AG04450 (cell line): ENCODE measurements at regions not wholly inside any gene's neighbourhood (a gene's known extent, or its start where the extent isn't known, plus 50 kb on each side); places are given as distances from the start of the nearest gene placed in this dataset.
"Not testable (repeated sequence)": the region's sequence is repeated elsewhere in the genome, so short reads cannot be mapped to it uniquely, and the experiment has no call there.

Source experiments
- CTCF ChIA-PET: fragments of 300-600, 350-600 bp; formaldehyde crosslinking; extraction: SDS; loops from one replicate; lab custom pipeline; 2022; ENCODE audit warnings: antibody characterized with exemption, inconsistent platforms; lab: Charles Lee
- POLR2A ChIA-PET: fragments of 350-600 bp; formaldehyde crosslinking; extraction: SDS; loops from one replicate; lab custom pipeline; 2021; ENCODE audit warnings: antibody characterized with exemption, inconsistent platforms; lab: Yijun Ruan, JAX
- DNase-seq: peaks from one replicate; pipeline ENCODE4 v3.0.0-alpha.2; 2011; ENCODE audit warnings: low read depth, low spot score
- H3K27ac ChIP-seq: one replicate; pipeline ENCODE4 v1.5.1; 2012; ENCODE audit warnings: low read depth, low read length, control low read depth
- H3K27me3 ChIP-seq: one replicate; pipeline ENCODE4 v1.6.0; 2012; ENCODE audit warnings: low read length; ENCODE audit not compliant: control insufficient read depth, insufficient read depth
- H3K4me3 ChIP-seq: 2 replicates; pipeline ENCODE4 v1.5.1; 2011; ENCODE audit warnings: mild to moderate bottlenecking, low read depth, low read length, control low read depth
- H3K9me3 ChIP-seq: 2 replicates; pipeline ENCODE4 v1.5.1; 2012; ENCODE audit warnings: low read length; ENCODE audit not compliant: control insufficient read depth, insufficient read depth
- TF ChIP-seq, protein P1 (sequence below): IDR thresholded peaks from 2 replicates; pipeline ENCODE4 v1.5.1; 2011; ENCODE audit warnings: low read depth, low read length, control low read depth, inconsistent platforms

DNA sequence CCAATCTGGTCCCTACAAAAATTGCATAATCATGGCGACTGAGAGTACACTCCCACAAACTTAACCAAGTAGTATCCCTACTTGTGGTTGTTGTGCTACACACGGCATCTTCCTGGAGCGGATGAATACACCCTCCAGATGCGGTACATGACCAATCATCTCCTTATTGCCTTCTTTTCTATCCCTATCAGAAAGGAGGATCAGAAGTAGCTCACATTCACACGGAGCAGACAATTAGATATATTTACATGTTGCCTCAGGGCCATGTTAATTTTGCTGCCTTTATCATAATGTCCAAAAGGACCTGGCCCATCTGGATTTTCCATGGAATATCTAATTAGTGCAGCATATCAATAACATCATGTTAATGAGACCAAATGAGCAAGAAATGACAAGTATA lies 96.4 kb upstream of the RNU6-1 start:
- Histone ChIP-seq H3K27ac (no peak overlapping the region), H3K27me3 (peaks cover 3% of the 10 kb centered on the region), H3K4me3 (no peak overlapping the region), H3K9me3 (no peaks in the 10 kb centered on the region)
- CTCF ChIA-PET = no interaction called here
- no peak for DNase-seq
- POLR2A ChIA-PET = no interaction called here
- TF ChIP-seq, protein P1, sequence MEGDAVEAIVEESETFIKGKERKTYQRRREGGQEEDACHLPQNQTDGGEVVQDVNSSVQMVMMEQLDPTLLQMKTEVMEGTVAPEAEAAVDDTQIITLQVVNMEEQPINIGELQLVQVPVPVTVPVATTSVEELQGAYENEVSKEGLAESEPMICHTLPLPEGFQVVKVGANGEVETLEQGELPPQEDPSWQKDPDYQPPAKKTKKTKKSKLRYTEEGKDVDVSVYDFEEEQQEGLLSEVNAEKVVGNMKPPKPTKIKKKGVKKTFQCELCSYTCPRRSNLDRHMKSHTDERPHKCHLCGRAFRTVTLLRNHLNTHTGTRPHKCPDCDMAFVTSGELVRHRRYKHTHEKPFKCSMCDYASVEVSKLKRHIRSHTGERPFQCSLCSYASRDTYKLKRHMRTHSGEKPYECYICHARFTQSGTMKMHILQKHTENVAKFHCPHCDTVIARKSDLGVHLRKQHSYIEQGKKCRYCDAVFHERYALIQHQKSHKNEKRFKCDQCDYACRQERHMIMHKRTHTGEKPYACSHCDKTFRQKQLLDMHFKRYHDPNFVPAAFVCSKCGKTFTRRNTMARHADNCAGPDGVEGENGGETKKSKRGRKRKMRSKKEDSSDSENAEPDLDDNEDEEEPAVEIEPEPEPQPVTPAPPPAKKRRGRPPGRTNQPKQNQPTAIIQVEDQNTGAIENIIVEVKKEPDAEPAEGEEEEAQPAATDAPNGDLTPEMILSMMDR = no peak

DNA sequence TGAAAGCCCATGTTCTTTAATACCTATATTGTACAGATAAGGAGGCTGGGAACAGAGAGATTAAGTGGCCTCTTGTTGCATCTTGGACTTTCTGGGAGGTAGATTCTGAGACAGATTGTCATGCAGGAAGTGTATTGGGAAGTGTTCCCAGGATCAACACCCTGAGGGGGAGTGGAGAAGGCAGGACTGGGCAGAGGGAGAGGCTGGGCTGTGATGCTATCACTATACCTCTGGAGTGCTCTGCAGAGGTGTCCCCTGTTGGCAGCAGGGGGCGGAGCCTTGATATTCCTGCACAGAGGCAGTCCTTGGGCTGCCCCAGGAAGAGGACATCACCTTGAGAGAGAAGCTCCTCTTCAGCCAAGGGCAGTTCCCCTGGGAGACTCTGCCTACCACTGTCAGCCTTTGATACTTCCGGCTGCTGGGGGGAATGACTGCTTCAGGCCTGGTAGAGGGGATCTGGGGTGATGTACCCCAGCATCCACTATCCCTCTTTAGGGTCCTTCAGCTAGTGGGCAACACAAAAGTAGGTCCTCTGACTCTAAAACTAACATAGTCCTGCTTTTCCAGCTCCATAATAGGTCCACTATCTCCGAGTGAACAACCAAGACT lies 97.4 kb upstream of the RNU6-1 start:
- CTCF ChIA-PET = no interaction called here
- peaks cover 3% of the 10 kb centered on the region for H3K27me3 ChIP-seq
- POLR2A ChIA-PET = no interaction called here

DNA sequence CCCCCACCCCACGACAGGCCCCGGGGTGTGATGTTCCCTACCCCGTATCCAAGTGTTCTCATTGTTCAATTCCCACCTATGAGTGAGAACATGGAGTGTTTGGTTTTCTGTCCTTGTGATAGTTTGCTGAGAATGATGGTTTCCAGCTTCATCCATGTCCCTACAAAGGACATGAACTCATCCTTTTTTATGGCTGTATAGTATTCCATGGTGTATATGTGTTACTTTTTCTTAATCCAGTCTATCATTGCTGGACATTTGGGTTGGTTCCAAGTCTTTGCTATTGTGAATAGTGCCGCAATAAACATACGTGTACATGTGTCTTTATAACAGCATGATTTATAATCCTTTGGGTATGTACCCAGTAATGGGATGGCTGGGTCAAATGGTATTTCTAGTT lies 99.3 kb upstream of the RNU6-1 start:
- H3K4me3 ChIP-seq, CTCF ChIA-PET, H3K27me3 ChIP-seq, H3K9me3 ChIP-seq, POLR2A ChIA-PET, DNase-seq, H3K27ac ChIP-seq: not testable (repeated sequence)

More for the DNA sequence above, 97.4 kb upstream of the RNU6-1 start:
- Histone ChIP-seq H3K9me3 (no peaks in the 10 kb centered on the region), H3K4me3 (no peak overlapping the region), H3K27ac (no peak overlapping the region)
- DNase-seq = no peak
- TF ChIP-seq, protein P1 = no peak

DNA sequence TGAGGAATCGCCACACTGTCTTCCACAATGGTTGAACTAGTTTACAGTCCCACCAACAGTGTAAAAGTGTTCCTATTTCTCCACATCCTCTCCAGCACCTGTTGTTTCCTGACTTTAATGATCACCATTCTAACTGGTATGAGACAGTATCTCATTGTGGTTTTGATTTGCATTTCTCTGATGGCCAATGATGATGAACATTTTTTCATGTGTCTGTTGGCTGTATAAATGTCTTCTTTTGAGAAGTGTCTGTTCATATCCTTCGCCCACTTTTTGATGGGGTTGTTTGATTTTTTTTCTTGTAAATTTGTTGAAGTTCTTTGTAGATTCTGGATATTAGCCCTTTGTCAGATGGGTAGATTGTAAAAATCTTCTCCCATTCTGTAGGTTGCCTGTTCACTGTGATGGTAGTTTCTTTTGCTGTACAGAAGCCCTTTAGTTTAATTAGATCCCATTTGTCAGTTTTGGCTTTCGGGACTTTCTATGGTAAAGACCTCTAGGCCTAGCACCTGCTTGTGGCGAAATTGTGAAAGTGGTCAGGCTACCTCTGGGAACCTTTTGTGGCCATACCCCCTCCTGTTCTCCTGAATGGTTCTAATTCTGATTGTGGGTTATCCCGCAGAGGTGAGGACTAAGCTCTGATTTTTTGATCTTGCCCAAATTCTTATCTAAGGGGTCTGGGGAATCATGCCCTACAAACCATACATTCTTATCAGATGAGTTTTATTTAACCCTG lies 99.9 kb upstream of the RNU6-1 start:
- H3K4me3 ChIP-seq, POLR2A ChIA-PET, H3K27ac ChIP-seq, H3K27me3 ChIP-seq, CTCF ChIA-PET, H3K9me3 ChIP-seq, DNase-seq: not testable (repeated sequence)

DNA sequence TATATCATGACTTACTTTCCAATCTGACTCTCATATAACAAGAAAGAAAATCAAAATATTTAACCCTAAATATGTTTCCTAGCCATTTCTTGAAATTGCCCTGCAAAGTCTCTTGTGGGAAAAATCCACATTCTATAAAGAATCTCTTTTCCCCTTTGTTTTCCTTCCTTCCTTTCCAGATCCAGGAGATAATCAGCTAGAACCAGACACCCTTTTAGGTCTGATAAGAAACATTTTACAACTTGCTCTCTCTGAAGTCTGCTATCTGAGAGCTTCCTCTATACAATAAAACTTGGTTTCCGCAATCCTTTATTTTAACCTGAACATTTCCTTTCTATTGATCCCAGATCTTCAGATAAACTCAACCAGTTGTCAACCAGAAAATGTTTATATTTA lies 100.5 kb upstream of the RNU6-1 start:
- H3K27me3 ChIP-seq = peaks cover 3% of the 10 kb centered on the region
- TF ChIP-seq, protein P1 = no peak
- H3K4me3 ChIP-seq = no peak overlapping the region
- ChIA-PET POLR2A (no interaction called here), CTCF (no interaction called here)
- H3K27ac ChIP-seq = no peak overlapping the region
- no peak for DNase-seq
- no peaks in the 10 kb centered on the region for H3K9me3 ChIP-seq

DNA sequence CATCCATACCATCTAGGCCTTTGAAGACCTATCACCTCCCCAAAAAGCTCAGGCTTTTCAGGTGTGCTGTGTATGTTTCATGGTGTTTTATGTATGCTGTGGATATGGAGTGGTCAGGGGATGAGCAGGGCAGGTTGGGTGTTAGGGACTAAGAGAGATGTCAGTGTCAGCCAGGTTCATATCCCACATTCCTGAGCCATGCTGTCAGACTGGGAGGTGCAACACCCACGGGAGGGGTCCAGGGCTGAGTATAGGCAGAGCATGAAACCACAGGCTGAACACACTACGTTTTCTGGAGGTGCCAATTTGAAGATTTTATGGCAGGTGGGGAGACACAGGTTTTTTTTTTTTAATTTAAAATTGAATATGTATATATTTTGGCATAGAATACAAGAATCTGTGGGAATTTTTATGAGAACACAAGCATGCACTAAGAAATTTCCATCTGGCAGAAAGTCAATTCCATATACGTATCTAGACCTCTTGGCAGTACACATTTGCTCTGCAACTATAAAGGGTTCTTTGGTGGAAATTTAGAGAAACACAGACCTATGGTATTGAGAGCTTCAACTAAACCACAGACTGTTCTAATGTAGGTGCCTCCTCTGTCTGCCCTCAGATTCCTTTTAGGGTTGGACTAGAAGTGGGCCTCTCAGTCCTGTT lies 101.9 kb upstream of the RNU6-1 start:
- DNase-seq = no peak
- TF ChIP-seq, protein P1 = no peak
- Histone ChIP-seq H3K27ac (no peak overlapping the region), H3K9me3 (no peaks in the 10 kb centered on the region), H3K4me3 (no peak overlapping the region), H3K27me3 (peaks cover 3% of the 10 kb centered on the region)
- CTCF ChIA-PET = no interaction called here
- POLR2A ChIA-PET = no interaction called here
